IMR-90 (cell line): ENCODE measurements at regions not wholly inside any gene's neighbourhood (a gene's known extent, or its start where the extent isn't known, plus 50 kb on each side); places are given as distances from the start of the nearest gene placed in this dataset.

Experiments used
- ATAC-seq: fragments of 200-7000 bp; cut with Tn5 transposase; 2 replicates; pipeline ENCODE4 v1.9.1; 2020; ENCODE audit warnings: low read depth, mild to moderate bottlenecking, moderate library complexity
- BruUV-seq: library from RNA; stranded (reverse); fragments of 400-500 nt; replicated peaks from 2 replicates; lab custom pipeline; 2021; lab: Mats Ljungman, UMichigan
- CTCF ChIA-PET: fragments of 300-600 bp; formaldehyde crosslinking; extraction: SDS; loops from one replicate; lab custom pipeline; 2021; ENCODE audit warnings: antibody characterized with exemption; lab: Yijun Ruan, JAX
- POLR2A ChIA-PET: fragments of 300-600 bp; sonication (Branson Sonifier 250); formaldehyde crosslinking; loops from one replicate; lab custom pipeline; 2022; ENCODE audit warnings: antibody characterized with exemption; ENCODE audit not compliant: unreplicated experiment; lab: Charles Lee
- DNase-seq: peaks from one replicate; pipeline ENCODE4 v3.0.0; 2013
- H2AFZ ChIP-seq: replicated peaks from 2 replicates; pipeline ENCODE3; 2013; ENCODE audit warnings: low read length, mild to moderate bottlenecking; ENCODE audit not compliant: poor library complexity
- H2AK5ac ChIP-seq: 2 replicates; pipeline ENCODE4 v1.6.1; 2013; ENCODE audit warnings: low read depth, low read length, inconsistent platforms
- H2AK9ac ChIP-seq: replicated peaks from 2 replicates; pipeline ENCODE3; 2013; ENCODE audit warnings: mild to moderate bottlenecking, low read depth, low read length, moderate library complexity; ENCODE audit not compliant: poor library complexity
- H2BK120ac ChIP-seq: 2 replicates; pipeline ENCODE4 v1.6.1; 2013; ENCODE audit warnings: low read depth, low read length, inconsistent platforms
- H2BK15ac ChIP-seq: 3 replicates; pipeline ENCODE4 v1.6.1; 2013; ENCODE audit warnings: low read depth, low read length, inconsistent platforms
- H2BK20ac ChIP-seq: 2 replicates; pipeline ENCODE4 v1.6.1; 2013; ENCODE audit warnings: low read depth, mild to moderate bottlenecking, inconsistent platforms, low read length, moderate library complexity
- H2BK5ac ChIP-seq: 2 replicates; pipeline ENCODE4 v1.6.1; 2013; ENCODE audit warnings: mild to moderate bottlenecking, low read depth, low read length, inconsistent platforms; ENCODE audit not compliant: poor library complexity, severe bottlenecking
- H3K14ac ChIP-seq: replicated peaks from 2 replicates; pipeline ENCODE4 v1.6.1; 2013; ENCODE audit warnings: low read depth, low read length, inconsistent platforms
- H3K18ac ChIP-seq: 2 replicates; pipeline ENCODE4 v1.6.1; 2013; ENCODE audit warnings: low read depth, low read length, control low read depth
- H3K23ac ChIP-seq: 2 replicates; pipeline ENCODE4 v1.6.1; 2013; ENCODE audit warnings: low read depth, low read length, inconsistent platforms
- H3K27ac ChIP-seq: 2 replicates; pipeline ENCODE4 v1.5.1; 2013; ENCODE audit warnings: mild to moderate bottlenecking, control low read depth, low read length; ENCODE audit not compliant: insufficient read depth
- H3K27me3 ChIP-seq: 2 replicates; pipeline ENCODE4 v1.6.1; 2013; ENCODE audit warnings: low read length; ENCODE audit not compliant: control insufficient read depth, insufficient read depth
- H3K36me3 ChIP-seq: 2 replicates; pipeline ENCODE4 v1.6.1; 2013; ENCODE audit warnings: low read length, mixed read lengths; ENCODE audit not compliant: control insufficient read depth, insufficient read depth
- H3K4ac ChIP-seq: 2 replicates; pipeline ENCODE4 v1.6.1; 2013; ENCODE audit warnings: low read depth, low read length, inconsistent platforms
- H3K4me1 ChIP-seq: 2 replicates; pipeline ENCODE4 v1.6.1; 2013; ENCODE audit warnings: low read length, mixed read lengths; ENCODE audit not compliant: control insufficient read depth, insufficient read depth
- H3K4me2 ChIP-seq: 2 replicates; pipeline ENCODE4 v1.6.1; 2013; ENCODE audit warnings: low read depth, mild to moderate bottlenecking, control low read depth, low read length, moderate library complexity
- H3K4me3 ChIP-seq: 2 replicates; pipeline ENCODE4 v1.5.1; 2013; ENCODE audit warnings: low read depth, mild to moderate bottlenecking, control low read depth, low read length, moderate library complexity; ENCODE audit not compliant: insufficient read depth
- H3K56ac ChIP-seq: 2 replicates; pipeline ENCODE4 v1.6.1; 2013; ENCODE audit warnings: low read length, inconsistent platforms; ENCODE audit not compliant: insufficient read depth; ENCODE audit errors: extremely low read depth
- H3K79me1 ChIP-seq, 2 experiments: 2 replicates each; pipeline ENCODE4 v1.6.1; 2013; ENCODE audit warnings: low read length in 2 of 2, inconsistent platforms in 1 of 2, low read depth in 1 of 2
- H3K9ac ChIP-seq: 2 replicates; pipeline ENCODE4 v1.6.1; 2013; ENCODE audit warnings: low read depth, low read length, control low read depth
- H3K9me1 ChIP-seq: 2 replicates; pipeline ENCODE4 v1.6.1; 2013; ENCODE audit warnings: low read length, inconsistent platforms; ENCODE audit not compliant: insufficient read depth
- H3K9me3 ChIP-seq: 2 replicates; pipeline ENCODE4 v1.6.1; 2013; ENCODE audit warnings: low read length; ENCODE audit not compliant: control insufficient read depth, insufficient read depth
- H4K20me1 ChIP-seq: 2 replicates; pipeline ENCODE4 v1.6.1; 2013; ENCODE audit warnings: low read length, inconsistent platforms; ENCODE audit not compliant: insufficient read depth
- H4K5ac ChIP-seq: 2 replicates; pipeline ENCODE4 v1.6.1; 2013; ENCODE audit warnings: mild to moderate bottlenecking, low read depth, low read length, control low read depth
- H4K8ac ChIP-seq, 2 experiments: 2 replicates each; pipeline ENCODE4 v1.6.1; 2013; ENCODE audit warnings: low read depth in 2 of 2, low read length in 2 of 2, control low read depth in 1 of 2, inconsistent platforms in 1 of 2
- H4K91ac ChIP-seq: 2 replicates; pipeline ENCODE4 v1.6.1; 2013; ENCODE audit warnings: low read depth, low read length, inconsistent platforms; ENCODE audit not compliant: insufficient read depth
- CEBPB ChIP-seq: IDR thresholded peaks from 2 replicates; pipeline ENCODE4 v1.6.1; 2012; ENCODE audit warnings: low read depth, low read length, improper control_type of control experiment
- RAD21 ChIP-seq: IDR thresholded peaks from 2 replicates; pipeline ENCODE4 v1.6.1; 2012; ENCODE audit warnings: low read length, improper control_type of control experiment
- WGBS, 2 experiments: methylation state at CpG; one replicate each; pipeline versions ENCODE4 v1.1.5 to v1.1.7; 2013; ENCODE audit warnings: missing lambda C conversion rate in 2 of 2; ENCODE audit not compliant: insufficient read length in 1 of 2; ENCODE audit errors: extremely low coverage in 2 of 2; 5-methylcytosine and 5-hydroxymethylcytosine counted together
- dilution Hi-C: fragments of 300-500 bp; cut with HindIII; formaldehyde crosslinking; loops from one replicate; pipeline ENCODE4 v1.14.3; 2018; ENCODE audit warnings: low sequenced_read_pairs; ENCODE audit not compliant: unreplicated experiment
- in situ Hi-C: fragments of 300-500 bp; cut with MboI; formaldehyde crosslinking; loops from 3 replicates; pipeline ENCODE4 v1.14.3; 2019; ENCODE audit warnings: low sequenced_read_pairs, inconsistent platforms, mixed read lengths
- intact Hi-C: fragments of 100-400 bp; cut with micrococcal nuclease; formaldehyde crosslinking; loops from 2 replicates; pipeline ENCODE4 v1.10.0; 2022
- TF ChIP-seq, protein P1 (sequence below): fragments of 150-350 bp; IDR thresholded peaks from 2 replicates; pipeline ENCODE4 v1.6.1; 2017; ENCODE audit warnings: mild to moderate bottlenecking, antibody characterized with exemption, low read length, low read depth

DNA sequence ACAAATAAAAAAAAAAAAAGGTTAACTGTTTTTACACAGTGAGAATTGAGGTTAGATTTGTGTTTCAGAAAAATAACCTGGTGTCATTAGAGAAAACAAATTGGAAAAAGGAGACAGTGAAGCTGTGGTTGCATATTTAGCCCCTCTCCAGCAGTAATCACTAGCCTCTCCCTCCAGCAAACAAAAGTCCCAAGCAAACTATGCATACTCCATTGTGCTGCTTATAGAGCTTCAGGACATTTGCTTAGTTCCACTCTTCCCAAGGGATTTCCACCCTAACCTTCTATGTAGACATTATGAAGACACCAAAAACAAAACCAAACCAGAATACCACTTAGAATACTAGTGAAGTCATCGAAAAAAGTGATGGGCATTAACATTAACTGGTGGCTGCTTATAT, 534.2 kb upstream of the CDH2 start:
- ChIA-PET POLR2A (no interaction called here), CTCF (no interaction called here)
- Histone ChIP-seq H3K14ac (no peak overlapping the region), H3K18ac (no peak overlapping the region), H2AK9ac (no peak overlapping the region), H3K9ac (no peak overlapping the region), H3K9me3 (no peaks in the 10 kb centered on the region), H3K4me2 (no peak overlapping the region), H3K56ac (no peak overlapping the region), H3K23ac (no peak overlapping the region), H2AK5ac (no peak overlapping the region), H4K5ac (no peak overlapping the region), H3K4me1 (no peaks in the 10 kb centered on the region), H4K8ac (no peak overlapping the region), H2BK5ac (no peak overlapping the region), H3K4me3 (no peak overlapping the region), H2AFZ (no peak overlapping the region), H2BK20ac (no peak overlapping the region), H2BK120ac (no peak overlapping the region), H3K4ac (no peak overlapping the region), H4K20me1 (no peaks in the 10 kb centered on the region), H2BK15ac (no peak overlapping the region), H3K27me3 (no peaks in the 10 kb centered on the region), H4K91ac (no peak overlapping the region), H3K36me3 (no peaks in the 10 kb centered on the region), H3K9me1 (no peaks in the 10 kb centered on the region), H3K79me1 (no peaks in the 10 kb centered on the region), H3K27ac (no peak overlapping the region)
- dilution Hi-C loops, result no loop called here
- in situ Hi-C loops, result no loop called here
- intact Hi-C loops, result no loop called here
- TF ChIP-seq, protein P1, sequence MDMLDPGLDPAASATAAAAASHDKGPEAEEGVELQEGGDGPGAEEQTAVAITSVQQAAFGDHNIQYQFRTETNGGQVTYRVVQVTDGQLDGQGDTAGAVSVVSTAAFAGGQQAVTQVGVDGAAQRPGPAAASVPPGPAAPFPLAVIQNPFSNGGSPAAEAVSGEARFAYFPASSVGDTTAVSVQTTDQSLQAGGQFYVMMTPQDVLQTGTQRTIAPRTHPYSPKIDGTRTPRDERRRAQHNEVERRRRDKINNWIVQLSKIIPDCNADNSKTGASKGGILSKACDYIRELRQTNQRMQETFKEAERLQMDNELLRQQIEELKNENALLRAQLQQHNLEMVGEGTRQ, result no peak
- TF ChIP-seq CEBPB (no peak), RAD21 (no peak)
- WGBS, 2 experiments, result no CpG with 5 or more reads among the region's 1 CpG
- ATAC-seq, result no peak
- no peak for DNase-seq
- no TSS peak for BruUV-seq
